Keratinocyte (primary cell): ENCODE measurements at regions not wholly inside any gene's neighbourhood (a gene's known extent, or its start where the extent isn't known, plus 50 kb on each side); places are given as distances from the start of the nearest gene placed in this dataset.

Experiments
- DNase-seq: peaks from one replicate; pipeline ENCODE4 v3.0.0-alpha.2; 2011; ENCODE audit warnings: low read depth, missing footprints, low spot score
- FAIRE-seq: peaks from 2 replicates; lab custom pipeline; 2011; peaks lifted over from hg19 to GRCh38; lab: Jason Lieb, UNC
- H2AFZ ChIP-seq: 2 replicates; pipeline ENCODE4 v1.6.0; 2012; ENCODE audit warnings: low read length, control low read depth, inconsistent platforms; ENCODE audit not compliant: control insufficient read depth
- H3K27ac ChIP-seq: 2 replicates; pipeline ENCODE4 v1.5.1; 2011; ENCODE audit warnings: low read length; ENCODE audit not compliant: control insufficient read depth, insufficient read depth
- H3K27me3 ChIP-seq: 3 replicates; pipeline ENCODE4 v1.6.0; 2011; ENCODE audit warnings: low read length; ENCODE audit not compliant: control insufficient read depth, insufficient read depth; ENCODE audit errors: extremely low read depth
- H3K36me3 ChIP-seq, 2 experiments: 2 replicates in 1 of 2; 3 replicates in 1 of 2; pipeline ENCODE4 v1.5.1; 2011; ENCODE audit warnings: low read length in 2 of 2, mild to moderate bottlenecking in 1 of 2; ENCODE audit not compliant: control insufficient read depth in 2 of 2, insufficient read depth in 2 of 2; ENCODE audit errors: extremely low read depth in 1 of 2
- H3K4me1 ChIP-seq: 3 replicates; pipeline ENCODE4 v1.5.1; 2011; ENCODE audit warnings: low read length; ENCODE audit not compliant: control insufficient read depth, insufficient read depth; ENCODE audit errors: extremely low read depth
- H3K4me2 ChIP-seq: 3 replicates; pipeline ENCODE4 v1.6.0; 2011; ENCODE audit warnings: low read depth, low read length; ENCODE audit not compliant: control insufficient read depth, insufficient read depth; ENCODE audit errors: extremely low read depth
- H3K4me3 ChIP-seq, 3 experiments: fragments of 200-600 bp in 1 of 3; sonication (generic) in 1 of 3; 2 replicates in 2 of 3; 3 replicates in 1 of 3; pipeline ENCODE4 v1.5.1; 2011 to 2016; ENCODE audit warnings: low read length in 3 of 3, mild to moderate bottlenecking in 3 of 3, control low read depth in 2 of 3, inconsistent platforms in 1 of 3, low read depth in 1 of 3, mixed read lengths in 1 of 3, mixed run types in 1 of 3, moderate library complexity in 1 of 3; ENCODE audit not compliant: control insufficient read depth in 2 of 3, insufficient read depth in 2 of 3; ENCODE audit errors: extremely low read depth in 1 of 3
- H3K79me2 ChIP-seq: 2 replicates; pipeline ENCODE4 v1.6.0; 2012; ENCODE audit warnings: low read length; ENCODE audit not compliant: control insufficient read depth, insufficient read depth
- H3K9ac ChIP-seq: 3 replicates; pipeline ENCODE4 v1.6.0; 2011; ENCODE audit warnings: low read length; ENCODE audit not compliant: control insufficient read depth, insufficient read depth; ENCODE audit errors: extremely low read depth
- H3K9me1 ChIP-seq: 3 replicates; pipeline ENCODE4 v1.6.0; 2011; ENCODE audit warnings: low read length; ENCODE audit not compliant: control insufficient read depth, insufficient read depth; ENCODE audit errors: extremely low read depth
- H3K9me3 ChIP-seq: 2 replicates; pipeline ENCODE4 v1.5.1; 2012; ENCODE audit warnings: low read depth, low read length; ENCODE audit not compliant: control insufficient read depth
- H4K20me1 ChIP-seq: 3 replicates; pipeline ENCODE4 v1.6.0; 2011; ENCODE audit warnings: low read length; ENCODE audit not compliant: control insufficient read depth, insufficient read depth; ENCODE audit errors: extremely low read depth
- EZH2 ChIP-seq: IDR thresholded peaks from one replicate; pipeline ENCODE4 v1.6.1; 2012; ENCODE audit warnings: inconsistent platforms, mild to moderate bottlenecking, low read length, moderate library complexity
- dilution Hi-C: fragments of 300-500 bp; cut with MboI; formaldehyde crosslinking; loops from one replicate; pipeline ENCODE4 v1.7.0; 2020; ENCODE audit warnings: low sequenced_read_pairs; ENCODE audit not compliant: extremely low pct_ligation_motif_present
- TF ChIP-seq, protein P1 (sequence below), 3 experiments: IDR thresholded peaks in 1 of 3; conservative IDR thresholded peaks in 1 of 3; optimal IDR thresholded peaks in 1 of 3; 2 replicates in 2 of 3; 3 replicates in 1 of 3; pipeline versions ENCODE3 to v1.5.1; 2011; ENCODE audit warnings: low read length in 3 of 3, mild to moderate bottlenecking in 3 of 3, moderate library complexity in 2 of 3, control low read depth in 1 of 3, inconsistent platforms in 1 of 3; ENCODE audit not compliant: insufficient read depth in 2 of 3; ENCODE audit errors: extremely low read depth in 1 of 3

GRCh38 chr11:69958308-69958707 lies 119.8 kb upstream of the ANO1 start:
- H3K4me2 ChIP-seq, result no peak overlapping the region
- FAIRE-seq, result peak; percentile 17
- H3K79me2 ChIP-seq, result no peaks in the 10 kb centered on the region
- peaks cover 5% of the 10 kb centered on the region for H3K9me3 ChIP-seq
- no peak overlapping the region for H2AFZ ChIP-seq
- H3K27me3 ChIP-seq, result peaks cover 6% of the 10 kb centered on the region
- no peak for DNase-seq
- H4K20me1 ChIP-seq, result no peaks in the 10 kb centered on the region
- peaks cover 3% of the 10 kb centered on the region for H3K4me1 ChIP-seq
- H3K36me3 ChIP-seq, result no peaks in the 10 kb centered on the region
- H3K4me3 ChIP-seq, result no peak overlapping the region
- no peaks in the 10 kb centered on the region for H3K9me1 ChIP-seq
- H3K9ac ChIP-seq, result no peak overlapping the region
- no peak overlapping the region for H3K27ac ChIP-seq
- dilution Hi-C loops, result no loop called here
- TF ChIP-seq EZH2, result no peak
- TF ChIP-seq, protein P1, sequence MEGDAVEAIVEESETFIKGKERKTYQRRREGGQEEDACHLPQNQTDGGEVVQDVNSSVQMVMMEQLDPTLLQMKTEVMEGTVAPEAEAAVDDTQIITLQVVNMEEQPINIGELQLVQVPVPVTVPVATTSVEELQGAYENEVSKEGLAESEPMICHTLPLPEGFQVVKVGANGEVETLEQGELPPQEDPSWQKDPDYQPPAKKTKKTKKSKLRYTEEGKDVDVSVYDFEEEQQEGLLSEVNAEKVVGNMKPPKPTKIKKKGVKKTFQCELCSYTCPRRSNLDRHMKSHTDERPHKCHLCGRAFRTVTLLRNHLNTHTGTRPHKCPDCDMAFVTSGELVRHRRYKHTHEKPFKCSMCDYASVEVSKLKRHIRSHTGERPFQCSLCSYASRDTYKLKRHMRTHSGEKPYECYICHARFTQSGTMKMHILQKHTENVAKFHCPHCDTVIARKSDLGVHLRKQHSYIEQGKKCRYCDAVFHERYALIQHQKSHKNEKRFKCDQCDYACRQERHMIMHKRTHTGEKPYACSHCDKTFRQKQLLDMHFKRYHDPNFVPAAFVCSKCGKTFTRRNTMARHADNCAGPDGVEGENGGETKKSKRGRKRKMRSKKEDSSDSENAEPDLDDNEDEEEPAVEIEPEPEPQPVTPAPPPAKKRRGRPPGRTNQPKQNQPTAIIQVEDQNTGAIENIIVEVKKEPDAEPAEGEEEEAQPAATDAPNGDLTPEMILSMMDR (optimal IDR thresholded peaks at IDR 0.05 in 1 of 3, IDR thresholded peaks at IDR 0.05 in 1 of 3, conservative IDR thresholded peaks at IDR 0.05 in 1 of 3; ENCODE audit: extremely low read depth in 1 of 3, insufficient read depth in 2 of 3, low read length in 3 of 3), result no peak

DNA sequence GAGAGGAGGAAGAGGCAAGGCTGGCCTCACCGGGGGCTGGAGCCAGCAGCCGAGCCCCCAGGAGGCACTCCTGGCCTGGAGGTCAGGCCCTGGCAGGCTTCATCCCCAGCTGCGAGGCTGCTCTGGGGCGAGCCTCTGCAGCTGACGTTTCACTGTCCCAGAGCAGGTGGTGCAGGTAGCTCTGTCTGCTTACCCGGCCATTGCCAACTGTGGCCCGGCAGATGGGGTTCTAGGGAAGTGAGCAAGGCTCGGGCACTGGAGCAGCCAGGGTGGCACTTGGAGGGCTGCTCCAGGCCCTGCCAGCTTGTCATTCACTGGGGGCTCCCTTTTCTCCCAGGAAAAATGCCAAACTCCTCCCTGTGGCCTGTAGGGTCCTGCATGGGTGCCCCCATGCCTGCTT lies 118.7 kb upstream of the ANO1 start:
- FAIRE-seq (no peak), DNase-seq (no peak)
- Histone ChIP-seq H3K4me1 (peaks cover 3% of the 10 kb centered on the region), H3K79me2 (no peaks in the 10 kb centered on the region), H2AFZ (no peak overlapping the region), H3K9ac (no peak overlapping the region), H3K27me3 (peaks cover 5% of the 10 kb centered on the region), H3K27ac (no peak overlapping the region), H3K9me1 (no peaks in the 10 kb centered on the region), H3K4me3 (no peak overlapping the region), H4K20me1 (no peaks in the 10 kb centered on the region), H3K4me2 (no peak overlapping the region), H3K9me3 (peaks cover 5% of the 10 kb centered on the region), H3K36me3 (no peaks in the 10 kb centered on the region)
- TF ChIP-seq, protein P1 (optimal IDR thresholded peaks at IDR 0.05 in 1 of 3, IDR thresholded peaks at IDR 0.05 in 1 of 3, conservative IDR thresholded peaks at IDR 0.05 in 1 of 3; ENCODE audit: extremely low read depth in 1 of 3, insufficient read depth in 2 of 3, low read length in 3 of 3), result no peak
- TF ChIP-seq EZH2, result no peak
- dilution Hi-C loops, result no loop called here
